GM23248 (cell line): ENCODE measurements at regions not wholly inside any gene's neighbourhood (a gene's known extent, or its start where the extent isn't known, plus 50 kb on each side); places are given as distances from the start of the nearest gene placed in this dataset.
A peak's percentile ranks its signal among the peaks of the same experiment; 100 is the strongest.
"Not testable (repeated sequence)": the region's sequence is repeated elsewhere in the genome, so short reads cannot be mapped to it uniquely, and the experiment has no call there.

ENCODE experiments used
- DNase-seq: peaks from one replicate; pipeline ENCODE4 v3.0.0-alpha.2; 2015
- H2AFZ ChIP-seq: fragments of 200-600 bp; sonication (generic); 2 replicates; pipeline ENCODE4 v1.6.1; 2016; ENCODE audit warnings: antibody characterized with exemption
- H3F3A ChIP-seq: fragments of 200-600 bp; sonication (generic); 2 replicates; pipeline ENCODE4 v1.6.1; 2016; ENCODE audit warnings: mild to moderate bottlenecking, antibody characterized with exemption, mixed run types; ENCODE audit not compliant: insufficient read depth
- H3K27ac ChIP-seq: fragments of 200-600 bp; sonication (generic); 2 replicates; pipeline ENCODE4 v1.5.1; 2016; ENCODE audit warnings: mild to moderate bottlenecking
- H3K27me3 ChIP-seq: fragments of 200-600 bp; sonication (generic); replicated peaks from 2 replicates; pipeline ENCODE4 v1.6.1; 2016; ENCODE audit warnings: mild to moderate bottlenecking; ENCODE audit not compliant: insufficient read depth
- H3K36me3 ChIP-seq: fragments of 200-600 bp; sonication (generic); 2 replicates; pipeline ENCODE4 v1.6.1; 2016; ENCODE audit warnings: low read depth, mild to moderate bottlenecking
- H3K4me1 ChIP-seq: fragments of 200-600 bp; sonication (generic); 2 replicates; pipeline ENCODE4 v1.6.1; 2016; ENCODE audit warnings: mild to moderate bottlenecking; ENCODE audit not compliant: insufficient read depth
- H3K4me2 ChIP-seq: fragments of 200-600 bp; sonication (generic); one replicate; pipeline ENCODE4 v1.6.1; 2016; ENCODE audit warnings: mild to moderate bottlenecking; ENCODE audit not compliant: unreplicated experiment
- H3K4me3 ChIP-seq: fragments of 200-600 bp; sonication (generic); 2 replicates; pipeline ENCODE4 v1.5.1; 2016; ENCODE audit warnings: mild to moderate bottlenecking
- H3K79me2 ChIP-seq: fragments of 200-600 bp; sonication (generic); 2 replicates; pipeline ENCODE4 v1.6.1; 2016; ENCODE audit warnings: mild to moderate bottlenecking; ENCODE audit not compliant: insufficient read depth
- H3K9ac ChIP-seq: fragments of 200-600 bp; sonication (generic); 2 replicates; pipeline ENCODE4 v1.6.1; 2016; ENCODE audit warnings: mild to moderate bottlenecking
- H3K9me2 ChIP-seq: fragments of 200-600 bp; sonication (generic); 2 replicates; pipeline ENCODE4 v1.6.1; 2016; ENCODE audit warnings: mixed run types, mild to moderate bottlenecking, moderate library complexity; ENCODE audit not compliant: insufficient read depth
- H3K9me3 ChIP-seq: fragments of 200-600 bp; sonication (generic); one replicate; pipeline ENCODE4 v1.6.1; 2017; ENCODE audit warnings: low read depth
- H4K20me1 ChIP-seq: fragments of 200-600 bp; sonication (generic); 2 replicates; pipeline ENCODE4 v1.6.0; 2016; ENCODE audit not compliant: insufficient read depth
- EZH2 ChIP-seq: fragments of 200-600 bp; sonication (generic); IDR thresholded peaks from 2 replicates; pipeline ENCODE4 v1.6.1; 2018; ENCODE audit warnings: antibody characterized with exemption, mild to moderate bottlenecking; ENCODE audit not compliant: insufficient read depth, poor library complexity, severe bottlenecking
- EZH2phosphoT487 ChIP-seq: fragments of 200-600 bp; sonication (generic); IDR thresholded peaks from 2 replicates; pipeline ENCODE4 v1.6.1; 2018; ENCODE audit warnings: antibody characterized with exemption, moderate library complexity, mild to moderate bottlenecking, low read depth; ENCODE audit not compliant: insufficient read depth
- WGBS, 2 experiments: methylation state at CpG; one replicate each; pipeline ENCODE4 v1.1.6; 2015 to 2017; ENCODE audit warnings: low lambda C conversion rate in 2 of 2, low coverage in 1 of 2; ENCODE audit errors: missing lambda C conversion rate in 2 of 2; 5-methylcytosine and 5-hydroxymethylcytosine counted together
- in situ Hi-C: fragments of 300-500 bp; cut with MboI; formaldehyde crosslinking; loops from 2 replicates; pipeline ENCODE4 v1.15.0; 2020

DNA sequence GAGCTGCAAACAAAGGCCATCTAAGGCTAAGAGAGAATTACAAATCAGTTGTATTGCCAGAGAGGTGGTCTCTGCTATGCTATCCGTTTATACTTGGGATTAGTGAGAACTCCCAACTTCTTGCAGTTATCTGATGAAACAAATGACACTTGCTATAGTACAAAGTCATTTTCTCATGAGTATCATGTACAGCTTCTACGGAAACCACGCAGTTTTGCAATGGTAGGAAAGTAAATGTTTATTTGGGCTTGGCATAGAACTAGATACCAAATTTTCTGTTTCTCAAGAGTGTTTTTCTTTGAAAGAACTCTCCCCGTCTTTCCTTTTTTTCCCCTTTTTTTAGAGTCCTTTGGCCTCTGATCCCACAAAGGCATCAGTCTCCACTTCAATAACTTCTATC is 128.2 kb upstream of the ENPEP start:
- Histone ChIP-seq H4K20me1 (no peaks in the 10 kb centered on the region), H3K4me3 (no peak overlapping the region), H2AFZ (no peak overlapping the region), H3K4me1 (no peaks in the 10 kb centered on the region), H3K79me2 (no peaks in the 10 kb centered on the region), H3K36me3 (no peaks in the 10 kb centered on the region), H3F3A (no peaks in the 10 kb centered on the region), H3K4me2 (no peak overlapping the region), H3K9ac (no peak overlapping the region), H3K9me2 (no peaks in the 10 kb centered on the region), H3K27ac (no peak overlapping the region), H3K27me3 (peaks cover 54% of the 10 kb centered on the region), H3K9me3 (no peaks in the 10 kb centered on the region)
- no peak for DNase-seq
- WGBS, 2 experiments = 64 to 66% methylated on average over 4 of the region's 4 CpGs
- in situ Hi-C loops = no loop called here
- TF ChIP-seq EZH2 (no peak), EZH2phosphoT487 (no peak)

DNA sequence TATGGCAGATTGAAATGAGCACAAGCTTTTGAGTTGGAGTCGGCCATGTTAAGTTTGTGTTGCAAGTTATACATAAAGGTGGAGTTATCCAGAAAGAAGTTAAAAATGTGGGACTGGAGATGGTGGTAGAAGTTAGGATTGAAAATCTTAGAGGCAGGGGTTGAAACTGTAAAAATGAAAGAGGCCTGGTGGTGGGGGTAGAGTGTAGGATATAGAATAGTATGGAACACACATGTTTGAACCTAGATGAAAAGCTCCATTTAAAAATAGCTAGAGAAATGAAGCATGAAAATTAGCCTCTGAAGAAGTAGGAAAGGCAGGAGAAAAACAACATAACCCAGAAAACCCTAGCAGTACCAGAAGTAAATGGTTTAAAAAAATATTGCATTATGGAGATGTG is 131.8 kb upstream of the ENPEP start:
- no peaks in the 10 kb centered on the region for H3K36me3 ChIP-seq
- no peaks in the 10 kb centered on the region for H3K9me3 ChIP-seq
- H2AFZ ChIP-seq = no peak overlapping the region
- no peak overlapping the region for H3K27ac ChIP-seq
- peaks cover 8% of the 10 kb centered on the region; the same call in 1 of the 2 replicates for H3K4me1 ChIP-seq
- no peak overlapping the region for H3K4me3 ChIP-seq
- in situ Hi-C loops = no loop called here
- 10% methylated on average over 1 of the region's 1 CpG for WGBS, 2 experiments
- no peak for TF ChIP-seq EZH2
- H3K79me2 ChIP-seq = no peaks in the 10 kb centered on the region
- peaks cover 54% of the 10 kb centered on the region for H3K27me3 ChIP-seq
- H3K9me2 ChIP-seq = no peaks in the 10 kb centered on the region
- H3F3A ChIP-seq = peaks cover 7% of the 10 kb centered on the region; the same call in 1 of the 2 replicates
- H3K9ac ChIP-seq = no peak overlapping the region
- H4K20me1 ChIP-seq = no peaks in the 10 kb centered on the region
- DNase-seq = peak; percentile 10
- H3K4me2 ChIP-seq = no peak overlapping the region

DNA sequence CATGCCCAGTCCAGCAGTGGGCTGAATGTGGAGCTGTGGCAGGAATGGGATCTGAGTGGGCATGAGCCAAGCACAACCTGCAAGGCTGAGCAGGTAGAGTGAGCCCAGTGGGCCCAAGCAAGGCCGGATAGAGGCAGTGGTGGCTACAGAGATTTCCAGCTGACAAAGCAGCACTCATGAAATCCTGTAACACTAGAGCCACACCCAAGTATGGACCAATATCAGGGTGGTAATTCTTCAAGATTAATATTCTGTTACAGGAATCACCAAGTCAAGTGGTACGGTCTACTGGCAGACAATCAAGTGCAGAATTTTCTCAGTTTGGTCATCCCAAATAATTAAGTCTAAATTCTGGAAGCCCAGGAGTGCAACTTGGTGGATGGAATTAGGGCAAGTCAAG is 132.4 kb upstream of the ENPEP start:
- no peaks in the 10 kb centered on the region for H3K9me3 ChIP-seq
- WGBS, 2 experiments = 14 to 39% methylated on average over 2 of the region's 2 CpGs
- no peak overlapping the region for H2AFZ ChIP-seq
- H3K4me1 ChIP-seq = peaks cover 8% of the 10 kb centered on the region; the same call in 1 of the 2 replicates
- H3K9ac ChIP-seq = no peak overlapping the region
- H3K4me3 ChIP-seq = no peak overlapping the region
- no peaks in the 10 kb centered on the region for H3K79me2 ChIP-seq
- in situ Hi-C loops = no loop called here
- peaks cover 54% of the 10 kb centered on the region for H3K27me3 ChIP-seq
- no peak overlapping the region for H3K27ac ChIP-seq
- H4K20me1 ChIP-seq = no peaks in the 10 kb centered on the region
- no peak overlapping the region for H3K4me2 ChIP-seq
- H3K36me3 ChIP-seq = no peaks in the 10 kb centered on the region
- DNase-seq = no peak
- H3F3A ChIP-seq = peaks cover 7% of the 10 kb centered on the region; the same call in 1 of the 2 replicates
- H3K9me2 ChIP-seq = no peaks in the 10 kb centered on the region
- TF ChIP-seq EZH2phosphoT487 (no peak), EZH2 (no peak)

DNA sequence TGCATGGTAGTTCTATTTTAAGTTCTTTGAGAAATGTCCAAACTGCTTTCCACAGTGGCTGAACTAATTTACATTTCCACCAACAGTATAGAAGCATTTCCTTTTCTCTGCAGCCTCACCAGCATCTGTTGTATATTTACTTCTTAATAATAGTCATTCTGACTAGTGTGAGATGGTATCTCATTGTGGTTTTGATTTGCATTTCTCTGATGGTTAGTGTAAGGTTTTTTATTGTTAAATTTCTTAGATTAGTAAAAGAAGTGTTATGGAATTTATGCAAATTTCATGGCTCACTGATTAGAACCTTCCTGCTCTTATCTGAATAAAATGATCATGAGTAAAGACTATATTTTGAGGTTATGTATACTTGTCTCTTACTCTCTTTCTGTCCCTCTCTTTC is 134.8 kb upstream of the ENPEP start:
- peak; percentile 22 for DNase-seq
- H3K9me2 ChIP-seq, H3K9ac ChIP-seq, H3K27ac ChIP-seq, H2AFZ ChIP-seq, H3K4me3 ChIP-seq, H3K79me2 ChIP-seq, H4K20me1 ChIP-seq, H3K36me3 ChIP-seq, H3F3A ChIP-seq, H3K4me2 ChIP-seq, in situ Hi-C loops, H3K9me3 ChIP-seq, H3K4me1 ChIP-seq: not testable (repeated sequence)
- H3K27me3 ChIP-seq = peaks cover 60% of the 10 kb centered on the region

DNA sequence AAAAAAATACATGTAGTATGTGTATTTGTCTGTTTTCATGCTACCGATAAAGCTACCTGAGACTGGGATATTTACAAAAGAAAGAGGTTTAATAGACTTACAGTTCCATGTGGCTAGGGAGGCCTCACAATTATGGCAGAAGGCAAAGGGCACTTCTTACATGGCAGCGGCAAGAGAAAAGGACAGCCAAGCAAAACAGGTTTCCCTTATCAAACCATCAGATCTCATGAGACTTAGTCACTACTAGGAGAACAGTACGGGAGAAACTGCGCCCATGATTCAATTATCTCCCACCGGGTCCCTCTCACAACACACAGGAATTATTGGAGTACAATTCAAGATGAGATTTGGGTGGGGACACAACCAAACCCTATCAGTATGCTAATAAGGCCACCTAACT is 137.0 kb upstream of the ELOVL6 start:
- in situ Hi-C loops = no loop called here
- Histone ChIP-seq H3K4me1 (no peaks in the 10 kb centered on the region), H3F3A (no peaks in the 10 kb centered on the region), H3K9ac (no peak overlapping the region), H3K79me2 (no peaks in the 10 kb centered on the region), H3K36me3 (no peaks in the 10 kb centered on the region), H3K4me2 (no peak overlapping the region), H3K9me2 (no peaks in the 10 kb centered on the region), H3K27ac (no peak overlapping the region), H3K9me3 (no peaks in the 10 kb centered on the region), H2AFZ (no peak overlapping the region), H3K27me3 (peaks cover 41% of the 10 kb centered on the region), H3K4me3 (no peak overlapping the region), H4K20me1 (no peaks in the 10 kb centered on the region)
- DNase-seq = no peak
- 87 to 89% methylated on average over 5 of the region's 5 CpGs for WGBS, 2 experiments
- TF ChIP-seq EZH2phosphoT487 (no peak), EZH2 (no peak)
